Left ventricle myocardium superior (tissue), 1 donor: ENCODE measurements at regions not wholly inside any gene's neighbourhood (a gene's known extent, or its start where the extent isn't known, plus 50 kb on each side); places are given as distances from the start of the nearest gene placed in this dataset.
"Not testable (repeated sequence)": the region's sequence is repeated elsewhere in the genome, so short reads cannot be mapped to it uniquely, and the experiment has no call there.

ENCODE experiments used
- ATAC-seq: fragments of 200-7000 bp; cut with Tn5 transposase; one replicate; pipeline ENCODE4 v1.9.1; 2020; ENCODE audit warnings: mild to moderate bottlenecking, moderate library complexity
- DNase-seq: peaks from one replicate; pipeline ENCODE4 v3.0.0-alpha.2; 2020
- intact Hi-C: fragments of 100-400 bp; cut with micrococcal nuclease; formaldehyde crosslinking; loops from one replicate; pipeline ENCODE4 v1.11.0; 2022
- donor health status: DM: no; HTN: yes; CAD: no; lungs with severe emphysema.

- ATAC-seq (no peak), DNase-seq (no peak)
- intact Hi-C loops: no loop called here
Observed at GRCh38 chr13:37510441-37510840, 88.1 kb downstream of the POSTN start.

GRCh38 chr13:37505531-37505930, 93.0 kb downstream of the POSTN start:
- intact Hi-C loops: no loop called here
- ATAC-seq (no peak), DNase-seq (no peak)

- intact Hi-C loops: no loop called here
- DNase-seq (no peak), ATAC-seq (no peak)
Observed at GRCh38 chr13:37504251-37504650, 94.3 kb downstream of the POSTN start.

GRCh38 chr13:37503287-37503686, 95.3 kb downstream of the POSTN start:
- DNase-seq (no peak), ATAC-seq (no peak)
- intact Hi-C loops: no loop called here

- DNase-seq, intact Hi-C loops, ATAC-seq: not testable (repeated sequence)
Observed at GRCh38 chr13:37502303-37502993, 96.1 kb downstream of the POSTN start.

DNA sequence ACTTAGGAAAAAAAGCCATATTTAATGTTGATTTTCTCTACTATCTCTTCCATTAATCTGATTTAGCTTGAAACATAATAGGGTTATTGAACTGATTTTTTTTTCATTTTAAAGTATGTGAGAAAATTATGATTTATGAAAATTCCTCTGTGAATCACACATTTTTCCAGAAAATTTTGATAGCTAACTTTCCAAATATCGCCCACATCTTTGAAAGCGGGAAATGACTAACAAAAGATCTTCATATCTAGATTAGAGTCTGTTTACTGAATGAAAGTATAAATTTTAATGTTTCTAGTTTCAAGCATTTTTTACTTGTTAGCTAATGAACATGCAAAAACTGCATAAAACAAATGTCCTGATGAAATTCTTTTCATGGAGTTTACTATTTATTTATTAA, 97.4 kb downstream of the POSTN start:
- intact Hi-C loops: no loop called here
- DNase-seq (no peak), ATAC-seq (no peak)

DNA sequence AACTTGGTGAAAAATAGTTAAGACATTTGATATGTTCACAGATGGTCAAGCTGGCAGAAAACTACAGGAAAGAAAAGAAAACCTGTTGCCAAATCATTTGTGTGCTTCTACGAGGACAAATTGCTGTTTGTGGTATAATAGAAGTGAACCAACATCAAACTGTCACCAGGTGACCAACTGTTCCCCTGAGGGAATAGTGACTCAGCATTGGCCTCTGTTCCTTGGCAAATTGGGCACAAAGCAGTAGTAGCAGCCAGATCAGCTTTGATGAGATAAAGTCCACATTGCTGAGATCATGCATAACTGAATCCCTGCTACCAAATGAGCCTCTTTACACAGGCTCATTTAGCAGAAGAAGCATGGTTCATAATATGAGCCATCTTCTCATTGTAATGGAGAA, 103.5 kb downstream of the POSTN start:
- intact Hi-C loops: no loop called here
- peak; percentile 76 for ATAC-seq
- DNase-seq: no peak

DNA sequence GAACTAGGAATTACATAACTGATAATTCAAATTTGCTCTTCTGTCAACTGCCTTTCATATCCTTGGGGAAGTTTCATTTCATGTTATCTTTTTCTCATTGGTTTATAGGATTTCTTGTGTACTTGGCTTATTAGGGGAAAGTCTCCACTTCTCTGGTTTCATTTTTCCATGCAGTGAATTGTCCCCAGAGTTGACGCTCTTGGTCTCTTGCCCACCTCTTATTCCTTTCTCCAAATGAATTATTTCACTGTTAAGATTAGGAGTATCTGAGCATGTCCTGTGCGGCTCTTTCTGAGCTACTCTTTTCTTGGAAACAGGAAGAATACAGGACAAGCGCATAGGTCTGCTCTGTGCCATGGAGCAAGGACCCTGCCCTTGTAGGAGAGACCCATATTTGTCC, 104.8 kb downstream of the POSTN start:
- ATAC-seq (peak; percentile 45), DNase-seq (no peak)
- intact Hi-C loops: no loop called here

GRCh38 chr13:37492741-37493514, 105.6 kb downstream of the POSTN start:
- no peak for DNase-seq
- ATAC-seq: no peak
- intact Hi-C loops: no loop called here

GRCh38 chr13:37492075-37492474, 106.5 kb downstream of the POSTN start:
- DNase-seq: no peak
- ATAC-seq: no peak
- intact Hi-C loops: no loop called here

DNA sequence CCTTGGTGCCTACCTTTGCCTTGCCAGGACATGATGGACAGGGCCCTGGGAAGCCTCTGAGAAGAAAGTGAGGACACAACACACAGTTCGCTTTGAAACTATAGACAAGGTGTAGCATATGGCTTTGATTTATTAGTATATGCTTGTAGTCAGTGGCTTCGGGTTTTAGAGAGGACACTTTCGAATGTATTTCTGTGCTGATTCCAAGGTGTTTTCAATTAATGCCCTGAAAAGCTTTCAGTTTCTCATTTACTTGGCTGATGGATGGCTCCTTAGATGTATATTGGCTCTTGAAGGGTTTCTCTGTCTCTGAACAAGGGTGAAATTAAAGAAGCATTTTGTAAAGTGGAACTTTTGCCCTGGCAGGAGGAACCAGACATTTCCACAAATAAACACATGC, 106.9 kb downstream of the POSTN start:
- intact Hi-C loops: no loop called here
- no peak for ATAC-seq
- no peak for DNase-seq

- ATAC-seq (no peak), DNase-seq (no peak)
- intact Hi-C loops: no loop called here
Observed at GRCh38 chr13:37490176-37490779, 108.3 kb downstream of the POSTN start.

DNA sequence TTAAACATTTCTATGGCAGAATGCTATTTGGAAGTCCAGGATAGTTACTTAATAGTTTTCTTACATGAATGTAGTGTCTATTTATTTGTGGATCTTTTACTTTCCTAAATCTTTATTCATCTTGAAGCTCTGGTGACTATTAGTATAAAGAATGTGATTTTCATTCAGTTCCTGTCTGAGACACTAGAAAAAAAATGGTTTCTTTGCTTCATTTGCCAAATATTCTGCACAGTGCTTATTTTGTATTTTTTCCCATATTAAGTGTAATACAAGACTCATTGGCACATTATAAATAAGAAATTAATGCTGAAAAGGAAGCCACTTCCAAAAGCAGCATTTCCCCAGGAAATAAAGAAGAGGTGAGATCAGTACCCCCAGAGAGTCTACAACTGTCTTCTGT, 109.8 kb downstream of the POSTN start:
- intact Hi-C loops: no loop called here
- DNase-seq (no peak), ATAC-seq (no peak)

- DNase-seq (no peak), ATAC-seq (no peak)
- intact Hi-C loops: no loop called here
Observed at GRCh38 chr13:37486171-37486681, 112.3 kb downstream of the POSTN start.

DNA sequence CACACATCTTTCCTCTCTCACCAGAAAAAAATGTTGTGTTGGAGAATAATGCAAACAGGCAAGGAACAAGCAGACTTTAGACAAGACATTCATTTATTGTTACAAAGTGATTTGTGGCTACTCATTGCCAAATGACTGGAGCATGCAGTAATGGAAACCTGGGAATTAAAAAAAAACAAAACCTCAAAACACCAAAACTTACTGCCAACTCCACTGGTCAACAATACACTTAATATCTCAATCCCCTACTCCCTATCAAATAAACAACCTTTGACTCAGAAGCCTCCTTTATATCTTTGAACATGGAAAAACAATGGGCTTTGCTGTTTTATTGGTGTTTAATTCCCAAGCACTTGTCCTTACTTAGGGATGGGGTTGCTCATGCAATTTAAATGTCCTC, 112.8 kb downstream of the POSTN start:
- no peak for DNase-seq
- intact Hi-C loops: no loop called here
- no peak for ATAC-seq

DNA sequence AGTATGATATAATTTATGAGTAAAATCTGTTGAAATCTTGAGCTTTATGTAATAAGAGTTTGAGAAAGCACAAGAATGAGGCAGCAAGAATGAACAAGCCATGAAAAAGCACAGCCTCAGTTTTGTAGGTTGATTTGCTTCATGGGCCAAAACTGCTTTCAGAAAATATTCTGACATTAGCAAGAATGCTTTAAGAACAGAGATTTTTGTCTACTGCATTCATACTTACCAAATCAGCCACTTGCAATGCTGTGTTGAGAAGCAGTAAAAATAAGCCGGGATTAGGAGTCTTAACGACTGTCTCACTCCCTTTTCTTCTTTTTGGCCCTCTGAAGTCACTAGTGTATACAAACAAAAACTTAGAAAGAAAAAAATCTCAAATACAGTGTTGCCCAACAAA, 114.5 kb downstream of the POSTN start:
- intact Hi-C loops: no loop called here
- DNase-seq (no peak), ATAC-seq (no peak)

DNA sequence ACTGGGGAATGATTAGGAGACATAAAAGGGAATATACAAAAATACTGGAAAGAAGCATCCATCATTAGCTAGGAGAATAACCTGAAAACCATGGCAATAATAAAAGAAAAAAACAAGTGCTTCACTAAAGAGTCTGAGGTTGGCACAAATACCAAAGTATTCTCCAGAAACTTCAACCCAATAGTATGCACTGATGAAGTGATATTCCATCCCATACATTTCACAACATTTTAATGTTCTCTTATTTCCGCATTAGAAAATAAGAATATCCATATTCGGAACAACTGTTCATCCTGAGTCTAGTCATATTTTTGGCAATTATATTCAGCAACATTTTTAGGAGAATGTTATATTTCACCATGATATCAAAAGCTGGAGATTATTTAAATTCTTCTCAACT, 116.2 kb downstream of the POSTN start:
- intact Hi-C loops: no loop called here
- ATAC-seq: no peak

DNA sequence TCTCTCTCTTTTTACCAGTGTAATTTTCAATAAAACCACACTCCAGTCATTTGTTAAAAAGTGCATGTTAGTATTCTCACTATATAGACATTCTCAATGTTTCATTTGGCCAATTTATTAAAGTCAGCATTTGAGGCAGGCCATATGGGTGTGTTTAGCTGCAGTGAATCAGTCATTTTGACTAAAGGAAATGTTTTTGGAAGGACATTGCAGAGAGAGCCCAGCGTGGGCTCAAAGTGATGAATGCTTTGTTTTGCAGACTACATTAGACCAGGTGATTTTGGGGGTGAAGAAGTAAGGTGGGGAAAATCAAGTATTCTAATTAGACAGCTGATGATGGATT, 116.7 kb downstream of the POSTN start:
- intact Hi-C loops: no loop called here

More for the DNA sequence above, 116.2 kb downstream of the POSTN start:
- DNase-seq: no peak

DNA sequence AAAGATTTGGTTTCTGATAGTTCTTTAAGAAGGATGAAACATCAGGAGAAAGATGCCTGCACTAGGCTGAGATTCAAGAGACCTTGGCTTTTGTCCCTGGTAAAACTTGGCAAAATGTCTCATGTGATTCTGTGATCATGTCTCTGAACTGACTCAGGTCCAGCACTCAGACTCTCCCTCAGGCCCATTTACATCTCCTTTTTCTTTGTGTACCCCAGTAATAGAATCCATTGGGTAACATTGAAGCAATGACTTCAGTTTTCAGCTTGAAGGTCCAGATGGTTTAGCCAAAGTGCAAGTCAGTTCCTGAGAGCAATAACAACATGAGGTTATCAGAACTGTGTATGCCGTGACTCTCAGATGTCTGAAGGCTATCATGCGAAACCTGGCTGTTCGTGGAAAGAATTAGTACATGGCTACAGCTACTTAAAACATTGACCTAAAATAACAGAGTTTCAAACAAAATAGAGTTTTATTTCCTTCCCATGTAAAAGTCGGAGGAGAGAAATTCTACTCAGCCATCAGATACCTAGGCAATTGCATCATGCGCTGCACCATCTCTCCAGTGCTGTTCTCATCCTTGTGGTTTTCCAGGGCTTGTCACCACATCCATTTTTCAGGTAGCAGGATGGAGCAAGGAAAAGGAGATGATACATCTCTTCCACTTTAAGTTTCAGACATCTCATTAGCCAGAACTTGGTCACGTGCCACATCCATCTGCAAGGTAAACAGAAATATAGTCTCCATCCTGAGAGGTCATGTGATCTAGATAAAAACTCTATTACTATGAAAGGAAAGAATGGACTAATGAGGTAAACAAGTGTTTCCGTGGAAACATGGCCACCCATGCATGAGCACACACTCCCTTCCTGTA, 117.3 kb downstream of the POSTN start:
- ATAC-seq (peak; percentile 15), DNase-seq (no peak)
- intact Hi-C loops: no loop called here

More for the DNA sequence above, 116.7 kb downstream of the POSTN start:
- no peak for ATAC-seq
- DNase-seq: no peak

- intact Hi-C loops: no loop called here
- ATAC-seq (no peak), DNase-seq (no peak)
Observed at GRCh38 chr13:37479916-37480315, 118.7 kb downstream of the POSTN start.
